Activated effector memory CD4-positive, alpha-beta T cell treated with Interleukin-2 at 50 U/mL for 16 hours (primary cell): ENCODE measurements at regions not wholly inside any gene's neighbourhood (a gene's known extent, or its start where the extent isn't known, plus 50 kb on each side); places are given as distances from the start of the nearest gene placed in this dataset.

Experiments used
- DNase-seq: peaks from one replicate; pipeline ENCODE4 v3.0.0-alpha.2; 2020

DNA sequence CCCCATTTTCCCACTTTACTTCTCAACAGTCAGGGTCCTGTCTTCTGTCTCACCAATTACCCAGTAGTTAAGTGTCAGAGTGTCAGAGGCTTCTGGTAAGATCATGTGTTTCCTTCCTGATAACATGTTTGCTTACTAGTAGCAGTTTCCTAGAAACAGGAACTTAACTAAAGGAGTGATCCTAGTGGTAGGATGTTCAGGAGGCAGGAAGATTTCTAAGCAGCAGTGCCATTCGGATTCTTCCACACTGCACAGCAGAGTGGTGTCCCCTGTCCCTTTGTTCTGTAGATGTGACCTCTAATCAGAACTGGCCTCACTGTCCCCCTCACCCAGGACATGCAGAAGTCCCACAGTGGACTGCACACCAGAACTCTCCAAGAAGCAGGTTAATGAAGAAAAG lies 221.8 kb upstream of the OSR1 start:
- DNase-seq, result no peak

DNA sequence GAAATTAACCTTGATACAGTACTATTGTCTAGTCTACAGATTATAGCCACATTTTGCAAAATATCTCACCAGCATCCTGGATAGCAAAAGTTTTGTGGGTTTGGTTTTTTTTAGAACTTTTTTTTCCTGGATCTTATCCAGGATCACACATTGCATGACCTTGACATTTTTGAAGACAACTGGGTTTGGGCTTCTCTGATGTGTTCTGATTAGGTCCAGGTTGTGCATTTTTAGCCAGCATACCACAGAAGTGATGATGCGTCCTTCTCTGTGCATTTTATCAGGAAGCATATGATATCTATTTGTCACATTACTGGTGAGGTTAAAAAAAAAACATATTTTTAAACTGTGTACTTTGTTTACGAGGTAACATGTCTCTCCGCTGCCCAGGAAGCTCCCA lies 221.0 kb upstream of the OSR1 start:
- DNase-seq, result no peak

DNA sequence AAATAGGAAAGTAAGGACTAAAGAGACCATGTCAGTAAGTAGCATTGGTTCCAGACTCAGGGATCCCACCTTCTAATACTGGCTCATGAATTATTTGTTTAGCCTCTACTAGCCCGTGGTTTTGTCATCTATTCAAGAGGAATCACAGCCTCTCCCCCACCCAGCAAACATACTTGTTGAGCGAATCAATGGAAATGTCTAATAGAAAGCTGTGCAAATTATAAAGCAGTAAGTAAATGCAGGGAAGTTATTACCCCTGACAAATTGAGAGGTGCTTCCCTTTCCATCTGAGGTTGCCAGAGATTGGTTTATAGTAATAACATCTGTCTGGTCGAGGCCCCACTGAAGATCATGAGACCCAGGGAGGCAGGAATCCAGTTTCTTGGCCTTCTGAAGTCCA lies 219.3 kb upstream of the OSR1 start:
- no peak for DNase-seq

DNA sequence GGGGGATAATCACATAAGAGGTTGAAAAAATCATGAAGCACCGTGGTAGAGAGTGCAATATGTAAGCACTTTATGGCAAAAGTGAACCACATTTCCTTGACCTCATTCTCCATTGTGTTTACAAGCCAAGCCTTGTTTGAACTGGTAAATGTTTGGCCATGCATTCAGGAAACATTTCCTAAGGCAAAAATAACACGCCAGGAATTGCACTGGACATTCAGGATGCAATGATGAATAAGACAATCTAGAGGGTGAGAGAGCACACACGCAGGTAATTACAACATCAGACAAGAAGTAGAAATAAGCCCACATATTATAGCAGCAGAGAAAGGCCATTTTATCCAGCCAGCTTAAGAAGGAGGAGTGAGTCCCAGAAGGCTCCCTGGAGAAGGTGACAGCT lies 218.0 kb upstream of the OSR1 start:
- DNase-seq, result no peak

DNA sequence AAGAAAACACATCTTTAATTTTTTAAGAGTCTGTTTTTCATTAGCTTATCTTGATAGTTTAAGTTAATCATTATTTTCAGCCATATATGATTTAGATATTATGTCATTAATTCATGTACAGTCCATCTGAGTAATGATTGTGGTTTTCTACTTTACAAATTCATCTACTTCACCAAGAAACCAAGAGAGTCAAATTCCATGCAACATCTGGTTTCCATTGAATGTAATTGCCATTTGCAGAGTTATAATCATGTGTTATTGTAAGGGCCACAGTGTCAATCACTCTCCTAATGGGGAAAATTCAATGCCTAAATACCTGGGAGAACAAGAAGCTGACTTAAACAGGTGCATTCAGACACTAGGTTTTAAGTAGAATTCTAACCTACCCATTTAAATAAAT lies 217.2 kb upstream of the OSR1 start:
- DNase-seq, result no peak

DNA sequence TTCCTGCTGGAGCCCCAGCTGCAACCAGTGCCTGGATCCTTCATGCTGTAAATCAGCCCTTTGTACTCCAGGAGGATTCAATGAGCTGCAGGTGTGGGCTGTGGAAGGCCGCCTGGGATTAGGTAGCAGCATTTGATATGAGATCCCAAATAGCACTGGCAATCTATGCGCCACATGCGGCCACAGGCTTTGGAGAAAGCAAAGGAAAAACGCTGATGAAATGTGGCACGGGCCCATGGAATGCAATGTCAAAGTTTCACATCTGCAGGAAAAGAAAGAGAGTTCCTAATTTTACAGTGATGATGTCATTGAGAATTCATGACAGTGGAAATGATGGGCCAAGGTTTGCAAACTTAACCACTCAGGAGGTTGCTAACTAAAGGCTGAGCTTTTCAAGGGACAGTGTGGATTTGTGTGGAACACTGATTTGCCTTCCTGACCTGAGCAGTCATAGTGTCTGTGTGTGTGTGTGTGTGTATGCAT lies 216.4 kb upstream of the OSR1 start:
- DNase-seq, result no peak

DNA sequence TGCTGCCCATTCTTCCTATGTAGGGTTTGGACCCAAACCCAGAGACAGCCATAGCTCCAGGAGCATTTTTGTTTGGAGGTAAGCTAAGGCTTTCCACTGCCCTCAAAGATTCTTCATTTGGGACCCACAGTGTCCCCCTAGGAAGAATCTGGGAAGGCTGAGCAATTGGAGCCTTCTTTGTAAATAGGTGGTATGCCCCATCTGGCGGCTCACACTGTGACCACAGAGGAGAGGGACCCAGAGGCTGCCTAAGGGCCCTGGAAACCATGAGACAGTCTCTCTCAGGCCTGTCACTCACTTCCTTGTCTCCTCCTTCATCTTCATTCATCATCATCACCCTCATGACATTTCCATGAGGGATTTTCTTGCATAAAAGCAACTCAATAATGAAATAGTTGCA lies 215.4 kb upstream of the OSR1 start:
- DNase-seq, result no peak

DNA sequence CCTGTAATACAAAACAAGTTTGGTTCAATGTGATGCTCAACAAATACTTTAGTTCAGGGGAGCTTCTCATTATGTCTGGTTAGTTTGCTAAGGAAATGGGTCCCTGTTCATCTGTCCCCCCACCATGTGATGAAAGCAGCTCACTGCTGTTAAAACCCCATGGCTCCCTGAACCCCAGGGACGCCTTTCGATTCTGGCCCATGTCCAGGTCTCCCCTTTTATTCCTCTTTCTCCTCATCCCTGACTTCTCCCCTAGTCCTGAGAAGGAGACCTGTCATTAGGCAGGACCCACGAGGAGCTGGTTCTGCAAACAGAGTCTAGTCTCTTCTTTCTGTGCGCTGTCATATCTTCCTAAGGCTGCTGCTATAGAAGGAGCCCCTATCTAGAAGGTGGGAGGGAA lies 213.3 kb upstream of the OSR1 start:
- DNase-seq, result no peak

DNA sequence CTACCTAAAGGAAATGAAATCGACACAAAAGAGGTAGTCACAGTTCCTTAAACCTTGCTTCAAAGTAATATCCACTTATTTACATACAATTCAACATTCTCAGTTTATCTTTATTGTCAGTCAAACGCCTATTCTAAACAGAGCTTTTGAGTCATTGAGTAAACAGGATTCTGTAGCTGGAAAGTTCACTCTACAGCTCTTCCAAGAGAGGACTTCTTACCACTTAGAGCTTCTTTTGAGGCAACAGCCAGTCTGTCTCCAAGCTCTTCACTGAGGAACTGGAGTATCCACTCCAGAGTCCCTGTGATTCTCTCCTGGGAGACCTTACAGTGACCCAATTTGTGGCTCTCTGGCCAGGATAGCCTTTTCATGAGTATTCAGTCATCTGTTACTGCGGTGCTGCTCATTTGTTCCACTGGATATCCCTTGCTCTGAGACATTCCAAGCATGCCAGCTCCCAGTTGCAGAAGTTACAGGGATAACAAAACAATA lies 210.9 kb upstream of the OSR1 start:
- DNase-seq, result no peak

DNA sequence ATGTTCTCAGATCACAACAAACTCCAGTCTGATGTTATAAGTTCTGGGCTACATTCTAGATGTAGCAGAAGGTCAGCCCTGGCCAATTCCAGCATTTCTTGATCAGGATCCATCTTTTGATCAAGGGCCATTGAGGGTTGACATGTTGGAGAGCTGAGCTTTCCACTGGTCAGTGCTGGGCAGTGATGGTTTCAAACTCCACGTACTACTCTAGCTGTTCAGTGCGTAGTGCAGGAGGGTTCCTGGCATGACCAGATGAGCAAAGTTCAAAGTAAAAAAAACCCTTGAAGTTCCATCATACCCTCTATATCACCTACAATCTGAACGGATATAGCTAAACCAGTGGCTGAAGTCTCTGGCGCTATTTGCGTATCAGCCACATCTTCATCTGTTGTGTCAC lies 210.4 kb upstream of the OSR1 start:
- no peak for DNase-seq

DNA sequence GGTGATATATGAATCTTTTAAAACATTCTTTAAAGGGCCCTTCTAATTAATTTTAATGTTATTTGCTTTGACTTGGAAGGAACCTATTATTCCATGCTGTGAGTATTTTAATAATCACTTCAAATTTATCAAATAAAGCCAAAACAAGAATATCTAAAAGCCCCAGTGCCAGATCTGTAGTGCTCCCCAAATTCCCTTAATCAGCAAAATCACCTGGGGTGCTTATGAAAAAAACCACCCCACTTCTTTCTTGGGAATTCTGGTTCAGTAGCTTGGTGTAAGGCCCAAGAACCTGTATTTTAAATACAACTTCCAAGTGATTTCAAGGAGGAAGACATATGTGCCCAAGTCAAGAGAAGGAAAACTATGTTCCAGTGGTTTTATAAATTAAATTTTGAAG lies 202.4 kb upstream of the OSR1 start:
- DNase-seq, result no peak

DNA sequence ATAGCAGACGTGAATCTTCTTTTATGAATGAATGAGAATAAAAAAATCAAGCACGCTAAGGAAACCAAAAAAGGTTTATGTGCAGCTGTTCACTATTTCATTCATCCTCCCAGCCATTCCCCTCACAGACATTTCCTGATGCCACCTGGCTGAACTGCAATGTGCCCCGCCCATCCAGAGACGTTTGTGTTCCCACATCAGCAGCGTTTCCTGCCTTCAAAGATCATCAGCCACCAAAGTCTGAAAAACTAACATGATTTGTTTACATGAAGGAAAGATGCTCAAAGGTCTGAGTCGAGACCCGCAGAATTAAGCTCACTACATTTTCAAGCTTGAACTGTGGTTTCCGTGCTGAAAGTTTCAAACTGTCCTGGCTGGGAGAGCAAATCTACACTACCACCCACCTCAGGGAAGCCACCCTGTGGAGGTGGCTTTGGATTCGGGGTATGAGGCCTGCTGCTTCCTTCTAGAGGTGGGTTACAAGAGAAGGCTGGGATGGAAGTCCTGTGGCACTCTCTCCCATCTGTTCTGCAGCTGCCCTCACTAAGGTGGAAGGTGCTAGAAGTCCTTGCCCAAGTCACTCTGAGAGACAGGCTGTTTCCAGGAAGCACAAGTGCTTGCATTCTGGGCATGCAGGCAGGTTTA lies 201.3 kb upstream of the OSR1 start:
- DNase-seq, result no peak

DNA sequence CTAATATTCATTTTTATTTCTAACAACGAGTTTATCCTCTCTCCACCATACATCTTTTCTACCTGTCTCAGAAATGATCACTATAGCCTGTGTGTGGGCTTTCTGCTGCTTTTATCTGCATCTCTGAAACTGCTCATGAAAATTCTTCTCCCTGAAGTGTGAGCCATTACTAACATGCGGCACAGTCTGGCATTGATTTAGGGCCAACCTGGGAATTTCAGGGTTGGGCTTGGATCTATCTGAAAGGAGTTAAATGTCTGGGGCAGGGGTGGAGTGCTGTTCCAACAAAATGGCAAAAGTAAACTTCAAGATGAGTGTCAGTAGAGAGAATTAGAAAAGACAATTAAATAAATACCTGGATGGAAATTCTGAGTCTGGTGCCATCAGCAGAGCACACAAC lies 198.2 kb upstream of the OSR1 start:
- no peak for DNase-seq

DNA sequence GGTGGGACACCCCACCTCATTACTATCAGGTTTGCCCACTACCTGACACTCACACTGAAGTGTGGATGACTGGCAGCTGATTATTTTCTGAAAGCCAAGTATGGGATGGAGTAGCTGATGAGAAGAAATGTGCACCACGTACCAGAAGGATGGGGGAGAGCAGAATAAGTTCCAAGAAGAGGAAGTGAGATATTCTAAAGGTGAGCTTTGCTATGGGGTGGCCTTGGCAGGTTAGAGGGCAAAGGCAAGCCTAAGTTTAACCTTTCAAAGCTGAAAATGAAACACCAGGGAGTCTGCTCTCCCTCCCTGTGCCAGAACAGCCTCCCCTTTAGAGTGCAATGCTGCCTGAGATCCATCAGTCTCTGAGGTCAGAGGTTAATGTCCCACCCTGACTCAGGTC lies 196.1 kb upstream of the OSR1 start:
- DNase-seq, result no peak

DNA sequence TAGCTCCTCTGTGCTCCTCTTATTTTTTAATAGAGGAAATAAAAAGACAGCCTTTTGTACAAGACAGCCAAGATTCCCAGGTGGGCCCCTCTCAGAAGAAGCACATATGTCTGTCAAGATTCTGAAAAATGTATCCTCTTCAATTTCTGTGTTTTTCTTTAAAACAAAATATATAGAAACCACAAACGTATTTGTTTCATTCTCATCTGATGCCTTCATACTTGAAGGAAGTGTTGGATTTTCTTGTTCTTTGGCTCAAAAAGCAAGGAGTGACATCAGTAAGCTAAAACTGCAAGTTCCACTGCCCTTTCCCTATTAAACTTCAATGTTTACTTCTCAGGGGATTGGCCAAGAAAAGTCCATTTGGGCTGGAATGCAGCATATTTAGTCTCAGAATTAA lies 193.8 kb upstream of the OSR1 start:
- DNase-seq, result no peak

DNA sequence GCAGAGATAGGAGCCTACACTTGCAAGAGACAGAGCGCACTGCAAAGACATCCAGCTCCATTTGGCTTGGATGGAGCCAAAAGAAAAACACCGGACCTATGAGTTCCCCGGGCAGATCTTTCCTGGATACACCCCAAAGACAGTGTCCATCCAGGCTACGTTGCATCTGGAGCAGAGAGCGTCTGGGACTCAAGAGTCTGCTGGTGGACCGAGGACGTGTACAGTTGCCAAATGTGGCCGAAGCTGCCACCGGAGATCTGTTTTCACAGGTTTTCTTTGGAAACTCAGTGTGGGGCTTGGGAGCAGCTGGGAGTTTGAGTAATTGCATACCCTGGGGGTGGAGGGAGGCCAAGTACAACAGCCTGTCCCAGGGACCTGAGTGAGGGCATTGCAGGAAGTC lies 192.3 kb upstream of the OSR1 start:
- no peak for DNase-seq

DNA sequence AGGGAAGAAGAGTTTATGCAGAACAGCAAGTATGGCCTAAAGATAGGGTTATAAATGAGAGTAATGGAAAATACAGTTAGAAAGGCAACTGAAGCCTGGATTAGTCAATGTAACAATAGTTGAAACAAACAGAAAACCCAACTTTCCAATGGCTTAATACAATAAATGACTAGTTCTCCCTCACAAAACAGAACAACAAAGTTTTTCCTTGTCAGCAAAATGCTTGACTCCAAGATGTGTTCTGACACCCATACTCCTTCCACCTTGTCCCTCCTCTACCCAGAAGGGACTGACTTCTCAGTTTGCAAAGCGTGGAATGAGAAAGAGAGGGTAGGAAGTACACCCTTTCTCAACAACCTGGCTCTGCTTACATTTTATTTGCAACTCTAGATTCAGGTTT lies 191.4 kb upstream of the OSR1 start:
- no peak for DNase-seq

DNA sequence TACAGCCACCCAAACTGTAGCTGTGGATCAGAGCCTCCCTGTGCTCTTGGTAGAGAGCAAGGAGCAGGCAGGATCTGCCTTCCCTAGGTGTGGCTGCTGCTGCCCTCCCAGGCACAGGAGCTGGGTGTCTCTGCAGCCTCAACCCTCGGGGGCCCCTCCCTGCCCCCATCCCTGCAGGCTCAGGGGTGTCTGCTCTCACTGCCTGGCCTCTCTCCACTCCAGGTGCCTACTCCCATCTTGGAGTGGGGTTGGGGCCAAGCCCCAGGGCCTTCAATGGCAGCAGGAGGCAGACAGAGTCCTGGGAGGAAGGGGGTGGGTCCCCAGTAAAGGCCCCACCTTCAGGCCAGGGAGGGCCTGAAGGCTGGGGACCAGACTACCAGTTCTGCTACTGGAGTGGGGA lies 189.7 kb upstream of the OSR1 start:
- no peak for DNase-seq

DNA sequence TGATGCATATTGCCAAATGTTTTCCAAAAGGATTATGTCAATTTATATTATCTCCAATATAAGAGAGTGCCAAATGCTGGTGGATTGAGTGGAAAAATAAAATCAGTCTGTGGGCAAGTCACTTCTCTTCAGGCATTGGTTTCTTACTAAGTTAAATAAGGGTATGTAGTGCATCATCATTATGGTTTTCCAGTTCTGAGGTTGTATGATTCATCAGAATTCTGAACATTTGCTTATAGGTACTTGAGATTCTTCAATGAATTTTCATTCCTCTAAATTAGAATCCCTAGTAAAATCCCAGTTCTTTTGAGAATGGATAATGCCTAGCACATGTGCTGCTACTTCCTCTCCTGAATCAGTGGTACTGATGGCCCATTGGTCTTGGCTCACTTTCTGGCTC lies 188.9 kb upstream of the OSR1 start:
- no peak for DNase-seq

DNA sequence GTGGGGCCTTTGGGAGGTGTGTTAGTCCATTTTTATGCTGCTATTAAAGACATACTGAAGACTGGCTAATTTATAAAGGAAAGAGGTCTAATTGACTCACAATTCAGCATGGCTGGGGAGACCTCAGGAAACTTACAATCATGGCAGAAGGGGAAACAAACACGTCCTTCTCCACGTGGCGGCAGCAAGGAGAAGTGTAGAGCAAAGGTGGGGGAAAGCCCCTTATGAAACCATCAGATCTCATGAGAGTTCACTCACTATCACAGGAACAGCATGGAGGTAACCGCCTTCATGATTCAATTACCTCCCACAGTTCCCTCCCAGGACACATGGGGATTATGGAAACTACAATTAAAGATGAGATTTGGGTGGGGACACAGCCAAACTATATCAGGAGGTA lies 187.1 kb upstream of the OSR1 start:
- DNase-seq, result no peak

DNA sequence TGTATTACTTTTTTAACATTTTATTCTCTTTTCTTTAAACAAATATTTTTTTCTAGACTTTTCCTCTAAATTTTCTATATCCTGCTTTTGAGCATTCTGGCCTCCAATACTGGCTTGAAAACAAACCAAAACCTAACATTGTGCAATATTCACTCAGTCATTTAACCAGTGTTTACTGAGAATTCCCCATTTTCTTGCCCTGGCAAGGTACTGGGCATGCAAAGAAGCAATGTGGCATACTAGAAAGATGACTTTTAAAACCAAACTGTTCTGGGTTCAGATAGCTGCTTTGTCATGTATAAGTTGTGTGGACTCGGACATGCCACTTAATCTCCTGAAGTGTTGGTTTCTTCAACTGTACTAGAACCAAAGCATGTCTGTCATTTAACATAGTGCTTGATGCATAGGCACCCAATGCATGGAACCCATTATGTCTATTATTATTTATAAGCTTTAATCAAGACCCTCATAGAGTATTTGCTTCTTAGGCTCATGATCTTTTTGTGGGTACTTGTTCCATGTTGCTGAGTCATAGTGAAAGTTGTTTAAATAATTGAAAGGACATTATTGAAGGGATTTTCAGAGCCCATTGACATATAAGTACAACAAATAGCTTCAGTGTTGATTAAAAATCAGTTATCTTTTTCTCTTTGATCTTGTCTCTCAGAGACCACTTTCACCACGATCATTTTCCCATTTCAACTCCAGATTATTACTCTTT lies 185.4 kb upstream of the OSR1 start:
- no peak for DNase-seq

DNA sequence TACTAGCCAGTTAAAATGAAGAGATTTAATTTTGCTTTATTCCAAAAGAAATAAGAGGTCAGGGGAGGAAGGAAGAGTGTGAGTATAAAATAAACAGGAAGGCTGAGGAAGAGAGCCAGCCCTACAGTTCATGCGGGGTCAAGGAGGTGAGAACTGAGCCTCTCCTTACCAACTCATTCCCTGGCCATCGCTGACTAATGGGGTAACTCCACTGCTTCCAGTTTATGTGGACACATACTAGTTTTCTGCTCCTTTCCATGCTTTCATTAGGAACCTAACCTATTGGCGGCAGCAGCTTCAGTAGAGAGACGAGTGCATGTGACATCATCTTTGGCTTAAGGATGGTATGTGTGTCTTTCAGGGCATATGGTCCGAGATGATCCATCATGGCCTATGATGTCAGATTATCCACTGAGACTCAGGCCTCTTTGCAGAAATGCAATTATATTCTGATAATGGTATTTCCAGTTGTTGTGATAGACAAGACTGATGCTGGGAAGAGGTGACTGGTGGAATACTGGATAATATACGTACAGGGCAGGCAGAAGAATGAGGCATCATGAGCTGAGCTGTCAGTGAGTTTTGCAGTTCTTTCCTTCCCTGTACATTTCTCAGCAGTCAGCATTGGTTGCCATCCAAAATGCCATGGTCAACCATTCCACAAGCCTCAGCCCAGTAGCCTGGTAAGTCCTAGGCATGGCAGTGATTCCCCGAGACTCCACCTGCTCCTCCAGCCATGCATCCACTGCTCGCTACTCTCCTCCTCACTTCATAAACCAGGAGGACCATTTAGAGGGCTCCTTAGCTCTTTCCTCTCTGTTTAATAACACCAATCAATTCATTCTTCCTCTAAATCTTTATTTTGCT lies 184.6 kb upstream of the OSR1 start:
- no peak for DNase-seq

DNA sequence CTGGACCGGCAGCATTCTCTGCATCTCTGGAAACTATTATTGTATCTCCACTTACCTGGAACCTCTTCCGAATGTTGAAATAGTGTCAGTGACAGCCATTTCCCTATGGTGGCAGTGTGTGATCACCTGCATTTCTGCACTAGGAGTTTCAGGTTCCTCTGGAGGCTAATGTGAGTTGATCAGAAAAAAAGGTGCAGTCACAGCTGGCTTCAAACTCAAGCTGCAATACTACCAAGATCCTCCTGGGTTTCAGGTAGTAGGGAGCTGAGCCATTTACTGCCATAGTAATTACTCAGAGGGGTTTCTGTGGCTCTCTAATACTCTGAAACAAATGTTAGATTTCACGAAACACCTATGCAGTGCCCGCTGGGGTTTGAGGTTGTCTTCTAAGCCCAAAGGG lies 183.5 kb upstream of the OSR1 start:
- DNase-seq, result no peak
